A673 (cell line): ENCODE measurements at regions not wholly inside any gene's neighbourhood (a gene's known extent, or its start where the extent isn't known, plus 50 kb on each side); places are given as distances from the start of the nearest gene placed in this dataset.

ENCODE experiments used
- EZH2 ChIP-seq: fragments of 200-600 bp; sonication (generic); IDR thresholded peaks from 2 replicates; pipeline ENCODE4 v1.6.1; 2017; ENCODE audit warnings: borderline replicate concordance, low read depth, mild to moderate bottlenecking, mixed read lengths, antibody characterized with exemption, low read length; ENCODE audit not compliant: poor library complexity, severe bottlenecking
- TF ChIP-seq, protein P1 (sequence below): fragments of 300-800, 200-600 bp; sonication (generic); conservative IDR thresholded peaks from 2 replicates; pipeline ENCODE4 v1.5.1; 2017; ENCODE audit warnings: low read depth, mild to moderate bottlenecking, antibody characterized with exemption, low read length, moderate library complexity, mixed read lengths

DNA sequence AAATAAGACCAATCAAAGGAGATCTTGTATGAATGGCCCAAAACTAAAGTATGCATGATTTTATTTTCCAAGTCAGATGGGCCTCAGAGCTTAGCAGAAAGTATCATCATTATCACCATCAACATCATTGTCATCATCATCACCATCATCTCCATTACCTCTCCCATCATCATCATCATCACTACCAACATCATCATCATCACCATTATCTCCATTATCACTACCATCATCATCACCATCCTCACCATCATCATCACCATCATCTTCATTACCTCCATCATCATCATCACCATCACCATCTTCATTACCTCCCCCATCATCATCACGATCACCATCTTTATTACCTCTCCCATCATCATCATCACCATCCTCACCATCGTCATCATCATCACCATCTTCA, 363.9 kb downstream of the DHRSX start:
- TF ChIP-seq, protein P1, sequence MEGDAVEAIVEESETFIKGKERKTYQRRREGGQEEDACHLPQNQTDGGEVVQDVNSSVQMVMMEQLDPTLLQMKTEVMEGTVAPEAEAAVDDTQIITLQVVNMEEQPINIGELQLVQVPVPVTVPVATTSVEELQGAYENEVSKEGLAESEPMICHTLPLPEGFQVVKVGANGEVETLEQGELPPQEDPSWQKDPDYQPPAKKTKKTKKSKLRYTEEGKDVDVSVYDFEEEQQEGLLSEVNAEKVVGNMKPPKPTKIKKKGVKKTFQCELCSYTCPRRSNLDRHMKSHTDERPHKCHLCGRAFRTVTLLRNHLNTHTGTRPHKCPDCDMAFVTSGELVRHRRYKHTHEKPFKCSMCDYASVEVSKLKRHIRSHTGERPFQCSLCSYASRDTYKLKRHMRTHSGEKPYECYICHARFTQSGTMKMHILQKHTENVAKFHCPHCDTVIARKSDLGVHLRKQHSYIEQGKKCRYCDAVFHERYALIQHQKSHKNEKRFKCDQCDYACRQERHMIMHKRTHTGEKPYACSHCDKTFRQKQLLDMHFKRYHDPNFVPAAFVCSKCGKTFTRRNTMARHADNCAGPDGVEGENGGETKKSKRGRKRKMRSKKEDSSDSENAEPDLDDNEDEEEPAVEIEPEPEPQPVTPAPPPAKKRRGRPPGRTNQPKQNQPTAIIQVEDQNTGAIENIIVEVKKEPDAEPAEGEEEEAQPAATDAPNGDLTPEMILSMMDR, result no peak
- no peak for TF ChIP-seq EZH2
